ENCODE measurements at regions not wholly inside any gene's neighbourhood (a gene's known extent, or its start where the extent isn't known, plus 50 kb on each side); places are given as distances from the start of the nearest gene placed in this dataset.
"Not testable (repeated sequence)": the region's sequence is repeated elsewhere in the genome, so short reads cannot be mapped to it uniquely, and the experiment has no call there.

DNA sequence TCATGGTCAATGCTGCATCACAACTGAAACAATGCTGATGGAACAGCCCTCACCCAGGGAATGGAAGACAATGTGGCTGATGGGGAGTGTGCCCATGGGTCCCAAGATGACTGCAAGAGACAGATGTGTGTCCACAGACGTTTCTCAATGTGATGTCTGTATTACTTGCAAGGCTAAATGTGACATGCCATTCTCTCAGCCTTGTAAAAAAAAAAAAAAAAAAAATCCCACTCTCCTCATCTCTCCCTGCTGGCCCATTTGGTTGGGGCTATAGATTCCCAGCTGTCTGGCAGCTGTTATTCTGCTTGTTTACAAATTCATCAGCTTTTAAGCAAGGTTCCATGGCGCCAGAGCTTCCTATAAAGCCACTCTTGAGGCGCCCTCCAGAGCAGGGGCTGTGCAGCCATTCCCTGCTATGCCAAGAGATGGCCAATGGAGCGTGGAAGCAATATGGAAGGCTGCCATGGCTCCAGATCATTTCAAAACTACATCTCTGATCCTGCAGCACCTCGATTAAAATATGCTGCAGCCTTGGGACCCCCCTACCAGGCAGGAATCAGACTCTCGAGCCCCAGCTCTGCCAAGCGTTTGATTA lies 294.8 kb downstream of the FOXO1 start:
- no TSS peak for BruUV-seq (replicated peaks)
- ATAC-seq: no peak

DNA sequence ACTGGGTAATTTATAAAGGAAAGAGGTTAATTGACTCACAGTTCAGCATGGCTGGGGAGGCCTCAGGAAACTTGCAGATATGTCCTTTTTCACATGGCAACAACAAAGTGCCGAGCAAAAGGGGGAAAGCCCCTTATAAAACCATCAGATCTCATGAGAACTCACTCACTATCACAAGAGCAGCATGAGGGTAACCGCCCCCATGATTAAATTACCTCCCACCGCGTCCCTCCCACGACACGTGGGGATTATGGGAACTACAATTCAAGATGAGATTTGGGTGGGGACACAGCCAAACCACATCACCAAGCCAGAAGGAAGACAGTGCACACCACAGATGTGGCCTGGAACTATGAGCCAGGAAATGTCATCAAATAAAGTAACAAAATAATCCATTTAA lies 292.8 kb downstream of the FOXO1 start:
- DNase-seq (ENCODE audit: low read depth, low spot score); ATAC-seq; H3K9ac ChIP-seq (ENCODE audit: control insufficient read depth, insufficient read depth, low read length); intact Hi-C loops (cut with micrococcal nuclease; ENCODE audit: unreplicated experiment); SMC1A ChIA-PET (ENCODE audit: uncharacterized antibody, unreplicated experiment); CTCF ChIA-PET; FAIRE-seq; H3K4me1 ChIP-seq (ENCODE audit: control insufficient read depth, insufficient read depth, low read length); H3K27me3 ChIP-seq (replicated peaks in 1 of 2; ENCODE audit: control insufficient read depth in 2 of 2, insufficient read depth in 2 of 2, low read length in 1 of 2); H4K20me1 ChIP-seq (ENCODE audit: control insufficient read depth, insufficient read depth); POLR2A ChIA-PET; H3K27ac ChIP-seq (ENCODE audit: control insufficient read depth, insufficient read depth); H3K79me2 ChIP-seq (ENCODE audit: control insufficient read depth, insufficient read depth, low read length); H3K9me3 ChIP-seq (replicated peaks; ENCODE audit: control insufficient read depth, insufficient read depth, low read length); H3K4me3 ChIP-seq; BruUV-seq (replicated peaks); H3K4me2 ChIP-seq (ENCODE audit: control insufficient read depth, insufficient read depth); in situ Hi-C loops (cut with MboI); RAD21 ChIA-PET (ENCODE audit: unreplicated experiment); H2AFZ ChIP-seq (ENCODE audit: control insufficient read depth, low read depth, low read length); H3K36me3 ChIP-seq (ENCODE audit: control insufficient read depth in 2 of 2, insufficient read depth in 2 of 2, low read length in 1 of 2): not testable (repeated sequence)
- WGBS (ENCODE audit: insufficient coverage, insufficient replicate concordance, low lambda C conversion rate, missing lambda C conversion rate): 12% methylated on average over 6 of the region's 6 CpGs

More for the DNA sequence above, 294.8 kb downstream of the FOXO1 start:
- FAIRE-seq (no peak), DNase-seq (ENCODE audit: low read depth, low spot score) (no peak)
- ChIA-PET CTCF (no interaction called here), POLR2A (no interaction called here), SMC1A (ENCODE audit: uncharacterized antibody, unreplicated experiment) (interaction anchor here (0.6 to 0.7 kb wide), 2 partner anchors 42 to 706 kb away, joined by 3 read pairs; no protein-coding TSS in a partner anchor), RAD21 (ENCODE audit: unreplicated experiment) (no interaction called here)
- H3K79me2 ChIP-seq (ENCODE audit: control insufficient read depth, insufficient read depth, low read length): no peaks in the 10 kb centered on the region
- no peaks in the 10 kb centered on the region for H4K20me1 ChIP-seq (ENCODE audit: control insufficient read depth, insufficient read depth)
- H3K4me3 ChIP-seq: no peak overlapping the region
- H3K27ac ChIP-seq (ENCODE audit: control insufficient read depth, insufficient read depth): no peak overlapping the region
- intact Hi-C loops (cut with micrococcal nuclease; ENCODE audit: unreplicated experiment) (no loop called here), in situ Hi-C loops (cut with MboI) (no loop called here)
- TF ChIP-seq ASH2L (IDR thresholded peaks at IDR 0.05; ENCODE audit: borderline replicate concordance, low read depth) (no peak), BCL11A (IDR thresholded peaks at IDR 0.05; ENCODE audit: low read depth, low read length) (no peak), RB1 (IDR thresholded peaks at IDR 0.05; ENCODE audit: borderline replicate concordance) (no peak)
- TF ChIP-seq, protein P1, sequence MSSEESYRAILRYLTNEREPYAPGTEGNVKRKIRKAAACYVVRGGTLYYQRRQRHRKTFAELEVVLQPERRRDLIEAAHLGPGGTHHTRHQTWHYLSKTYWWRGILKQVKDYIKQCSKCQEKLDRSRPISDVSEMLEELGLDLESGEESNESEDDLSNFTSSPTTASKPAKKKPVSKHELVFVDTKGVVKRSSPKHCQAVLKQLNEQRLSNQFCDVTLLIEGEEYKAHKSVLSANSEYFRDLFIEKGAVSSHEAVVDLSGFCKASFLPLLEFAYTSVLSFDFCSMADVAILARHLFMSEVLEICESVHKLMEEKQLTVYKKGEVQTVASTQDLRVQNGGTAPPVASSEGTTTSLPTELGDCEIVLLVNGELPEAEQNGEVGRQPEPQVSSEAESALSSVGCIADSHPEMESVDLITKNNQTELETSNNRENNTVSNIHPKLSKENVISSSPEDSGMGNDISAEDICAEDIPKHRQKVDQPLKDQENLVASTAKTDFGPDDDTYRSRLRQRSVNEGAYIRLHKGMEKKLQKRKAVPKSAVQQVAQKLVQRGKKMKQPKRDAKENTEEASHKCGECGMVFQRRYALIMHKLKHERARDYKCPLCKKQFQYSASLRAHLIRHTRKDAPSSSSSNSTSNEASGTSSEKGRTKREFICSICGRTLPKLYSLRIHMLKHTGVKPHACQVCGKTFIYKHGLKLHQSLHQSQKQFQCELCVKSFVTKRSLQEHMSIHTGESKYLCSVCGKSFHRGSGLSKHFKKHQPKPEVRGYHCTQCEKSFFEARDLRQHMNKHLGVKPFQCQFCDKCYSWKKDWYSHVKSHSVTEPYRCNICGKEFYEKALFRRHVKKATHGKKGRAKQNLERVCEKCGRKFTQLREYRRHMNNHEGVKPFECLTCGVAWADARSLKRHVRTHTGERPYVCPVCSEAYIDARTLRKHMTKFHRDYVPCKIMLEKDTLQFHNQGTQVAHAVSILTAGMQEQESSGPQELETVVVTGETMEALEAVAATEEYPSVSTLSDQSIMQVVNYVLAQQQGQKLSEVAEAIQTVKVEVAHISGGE (CRISPR knock-in tag; IDR thresholded peaks at IDR 0.05): no peak
- no peak overlapping the region for H3K9ac ChIP-seq (ENCODE audit: control insufficient read depth, insufficient read depth, low read length)
- H3K9me3 ChIP-seq (replicated peaks; ENCODE audit: control insufficient read depth, insufficient read depth, low read length): no peaks in the 10 kb centered on the region; the same call in 2 of the 3 replicates
- 62% methylated on average over 6 of the region's 7 CpGs for WGBS (ENCODE audit: insufficient coverage, insufficient replicate concordance, low lambda C conversion rate, missing lambda C conversion rate)
- H3K27me3 ChIP-seq (replicated peaks in 1 of 2; ENCODE audit: control insufficient read depth in 2 of 2, insufficient read depth in 2 of 2, low read length in 1 of 2): no peaks in the 10 kb centered on the region
- H3K36me3 ChIP-seq (ENCODE audit: control insufficient read depth in 2 of 2, insufficient read depth in 2 of 2, low read length in 1 of 2): no peaks in the 10 kb centered on the region
- H3K4me1 ChIP-seq (ENCODE audit: control insufficient read depth, insufficient read depth, low read length): no peaks in the 10 kb centered on the region
- peak overlapping the region; percentile 7; the same call in 1 of the 2 replicates for H3K4me2 ChIP-seq (ENCODE audit: control insufficient read depth, insufficient read depth)
- H2AFZ ChIP-seq (ENCODE audit: control insufficient read depth, low read depth, low read length): peak overlapping the region; percentile 19; the same call in 1 of the 2 replicates
